GM23338 (cell line): ENCODE measurements at regions not wholly inside any gene's neighbourhood (a gene's known extent, or its start where the extent isn't known, plus 50 kb on each side); places are given as distances from the start of the nearest gene placed in this dataset.

Source experiments
- ATAC-seq: fragments of 200-7000 bp; cut with Tn5 transposase; 3 replicates; pipeline ENCODE4 v1.9.1; 2020
- DNase-seq: peaks from one replicate; pipeline ENCODE4 v3.0.0-alpha.2; 2015; ENCODE audit warnings: low spot score
- H2AFZ ChIP-seq: fragments of 200-600 bp; sonication (generic); 2 replicates; pipeline ENCODE4 v1.8.0; 2016; ENCODE audit warnings: antibody characterized with exemption, mild to moderate bottlenecking, moderate library complexity
- H3F3A ChIP-seq: fragments of 200-600 bp; sonication (generic); replicated peaks from 2 replicates; pipeline ENCODE4 v1.8.0; 2017; ENCODE audit warnings: antibody characterized with exemption, mixed run types, low read depth
- H3K27ac ChIP-seq: fragments of 200-600 bp; sonication (generic); 2 replicates; pipeline ENCODE4 v1.6.1; 2016; ENCODE audit warnings: low read depth
- H3K27me3 ChIP-seq: fragments of 200-600 bp; sonication (generic); 2 replicates; pipeline ENCODE4 v1.8.0; 2016; ENCODE audit warnings: mild to moderate bottlenecking, mixed run types, moderate library complexity; ENCODE audit not compliant: insufficient read depth
- H3K36me3 ChIP-seq: fragments of 200-600 bp; sonication (generic); 2 replicates; pipeline ENCODE4 v1.8.0; 2016; ENCODE audit warnings: mild to moderate bottlenecking; ENCODE audit not compliant: insufficient read depth
- H3K4me1 ChIP-seq: fragments of 200-600 bp; sonication (generic); 2 replicates; pipeline ENCODE4 v1.8.0; 2016; ENCODE audit warnings: mild to moderate bottlenecking, moderate library complexity; ENCODE audit not compliant: insufficient read depth
- H3K4me2 ChIP-seq: fragments of 200-600 bp; sonication (generic); 2 replicates; pipeline ENCODE4 v1.7.1; 2017; ENCODE audit warnings: mixed run types
- H3K4me3 ChIP-seq: fragments of 200-600 bp; sonication (generic); 2 replicates; pipeline ENCODE4 v1.6.1; 2016; ENCODE audit warnings: mixed run types
- H3K79me2 ChIP-seq: fragments of 200-600 bp; sonication (generic); replicated peaks from 2 replicates; pipeline ENCODE4 v1.8.0; 2017; ENCODE audit warnings: mild to moderate bottlenecking; ENCODE audit not compliant: insufficient read depth
- H3K9me2 ChIP-seq: fragments of 200-600 bp; sonication (generic); 2 replicates; pipeline ENCODE4 v1.8.0; 2017; ENCODE audit not compliant: insufficient read depth
- H4K20me1 ChIP-seq: fragments of 200-600 bp; sonication (generic); replicated peaks from 2 replicates; pipeline ENCODE4 v1.8.0; 2017; ENCODE audit warnings: mild to moderate bottlenecking; ENCODE audit not compliant: insufficient read depth
- H3K27ac Mint-ChIP-seq: 2 replicates; pipeline ENCODE4 v1.8.0; 2020; ENCODE audit warnings: inconsistent platforms, mild to moderate bottlenecking, moderate library complexity, mixed read lengths
- H3K27me3 Mint-ChIP-seq: 3 replicates; pipeline ENCODE4 v1.8.0; 2022; ENCODE audit warnings: low read depth, mild to moderate bottlenecking, moderate library complexity, mixed read lengths, inconsistent platforms; ENCODE audit not compliant: insufficient read depth, poor library complexity
- H3K36me3 Mint-ChIP-seq: 3 replicates; pipeline ENCODE4 v1.8.0; 2021; ENCODE audit warnings: low read depth, mild to moderate bottlenecking, inconsistent platforms, moderate library complexity, mixed read lengths
- H3K4me1 Mint-ChIP-seq: 3 replicates; pipeline ENCODE4 v1.8.0; 2020; ENCODE audit warnings: mild to moderate bottlenecking, inconsistent platforms, mixed read lengths
- H3K4me3 Mint-ChIP-seq: 3 replicates; pipeline ENCODE4 v1.8.0; 2021; ENCODE audit warnings: moderate library complexity, mild to moderate bottlenecking, inconsistent platforms, mixed read lengths
- H3K9me3 Mint-ChIP-seq: 3 replicates; pipeline ENCODE4 v1.8.0; 2020; ENCODE audit warnings: moderate library complexity, mild to moderate bottlenecking, inconsistent platforms, mixed read lengths
- CREB1 ChIP-seq: fragments of 250-450 bp; sonication (Bioruptor Pico); IDR thresholded peaks from 2 replicates; pipeline ENCODE4 v1.5.0; 2020; ENCODE audit warnings: low read depth, mild to moderate bottlenecking, moderate library complexity
- CTCF ChIP-seq, 2 experiments: fragments of 200-600 bp in 1 of 2; sonication (generic) in 1 of 2; conservative IDR thresholded peaks; 2 replicates each; pipeline versions ENCODE4 v1.5.1 to v1.6.1; 2016 to 2017; ENCODE audit warnings: antibody characterized with exemption in 2 of 2, low read depth in 2 of 2, mild to moderate bottlenecking in 2 of 2, moderate library complexity in 1 of 2
- ETS1 ChIP-seq: IDR thresholded peaks from 2 replicates; pipeline ENCODE4 v1.6.1; 2016; ENCODE audit warnings: antibody characterized with exemption
- EZH2phosphoT487 ChIP-seq: fragments of 200-600 bp; sonication (generic); IDR thresholded peaks from one replicate; pipeline ENCODE4 v1.8.1; 2018; ENCODE audit warnings: antibody characterized with exemption; ENCODE audit not compliant: unreplicated experiment
- JUNB ChIP-seq: IDR thresholded peaks from one replicate; pipeline ENCODE4 v1.6.1; 2016; ENCODE audit warnings: antibody characterized with exemption; ENCODE audit not compliant: unreplicated experiment
- NANOG ChIP-seq: IDR thresholded peaks from 2 replicates; pipeline ENCODE4 v1.6.1; 2016; ENCODE audit warnings: antibody characterized with exemption, borderline replicate concordance
- POLR2AphosphoS5 ChIP-seq: IDR thresholded peaks from 2 replicates; pipeline ENCODE4 v1.6.1; 2016; ENCODE audit warnings: antibody characterized with exemption, low read depth
- REST ChIP-seq: IDR thresholded peaks from one replicate; pipeline ENCODE4 v1.6.1; 2018; ENCODE audit warnings: antibody characterized with exemption; ENCODE audit not compliant: unreplicated experiment
- STAT1 ChIP-seq: IDR thresholded peaks from one replicate; pipeline ENCODE4 v1.6.1; 2016; ENCODE audit warnings: antibody characterized with exemption; ENCODE audit not compliant: unreplicated experiment

GRCh38 chr12:45536284-45536683 lies 193.2 kb upstream of the ARID2 start:
- H3K36me3 ChIP-seq: no peaks in the 10 kb centered on the region
- H3K36me3 Mint-ChIP-seq: no peaks in the 10 kb centered on the region
- H3K27me3 Mint-ChIP-seq: no peaks in the 10 kb centered on the region
- no peaks in the 10 kb centered on the region for H3K9me2 ChIP-seq
- no peak overlapping the region for H3K27ac ChIP-seq
- no peak overlapping the region for H3K4me3 ChIP-seq
- no peak overlapping the region for H3K4me2 ChIP-seq
- no peaks in the 10 kb centered on the region; the same call in 1 of the 3 replicates for H3K4me1 Mint-ChIP-seq
- H2AFZ ChIP-seq: no peak overlapping the region
- no peaks in the 10 kb centered on the region for H3F3A ChIP-seq
- TF ChIP-seq STAT1: no peak
- no peak for TF ChIP-seq POLR2AphosphoS5
- TF ChIP-seq REST: no peak
- no peak for TF ChIP-seq CTCF (conservative IDR thresholded peaks at IDR 0.05; ENCODE audit: low read depth in 2 of 2)
- no peak for TF ChIP-seq ETS1
- no peak for TF ChIP-seq JUNB
- TF ChIP-seq CREB1: no peak
- DNase-seq (no peak), ATAC-seq (no peak)
- H4K20me1 ChIP-seq: no peaks in the 10 kb centered on the region
- no peaks in the 10 kb centered on the region for H3K79me2 ChIP-seq
- H3K27ac Mint-ChIP-seq: no peak overlapping the region
- 0 out of 2 replicates have a peak, but pooled peaks cover 6% of the 10 kb centered on the region for H3K4me1 ChIP-seq
- H3K27me3 ChIP-seq: no peaks in the 10 kb centered on the region
- no peaks in the 10 kb centered on the region for H3K9me3 Mint-ChIP-seq
- H3K4me3 Mint-ChIP-seq: no peak overlapping the region

- no peak for DNase-seq
- TF ChIP-seq REST: no peak
- no peak for TF ChIP-seq ETS1
- no peak for TF ChIP-seq POLR2AphosphoS5
- TF ChIP-seq EZH2phosphoT487: no peak
- TF ChIP-seq NANOG: no peak
- TF ChIP-seq CTCF (conservative IDR thresholded peaks at IDR 0.05; ENCODE audit: low read depth in 2 of 2): no peak
- no peak for TF ChIP-seq STAT1
Observed at GRCh38 chr12:45540661-45541341, 188.7 kb upstream of the ARID2 start.

More at GRCh38 chr12:45540661-45541341, 188.7 kb upstream of the ARID2 start:
- Histone ChIP-seq H3K27ac (no peak overlapping the region), H2AFZ (no peak overlapping the region), H3K9me2 (no peaks in the 10 kb centered on the region), H3K4me3 (no peak overlapping the region), H3K36me3 (no peaks in the 10 kb centered on the region), H3F3A (no peaks in the 10 kb centered on the region), H3K27me3 (no peaks in the 10 kb centered on the region), H3K4me1 (no peaks in the 10 kb centered on the region), H4K20me1 (no peaks in the 10 kb centered on the region), H3K4me2 (no peak overlapping the region), H3K79me2 (no peaks in the 10 kb centered on the region)
- no peak overlapping the region for H3K4me3 Mint-ChIP-seq
- no peaks in the 10 kb centered on the region; the same call in 2 of the 3 replicates for H3K4me1 Mint-ChIP-seq
- H3K36me3 Mint-ChIP-seq: no peaks in the 10 kb centered on the region
- H3K27me3 Mint-ChIP-seq: no peaks in the 10 kb centered on the region
- H3K27ac Mint-ChIP-seq: no peak overlapping the region
- no peaks in the 10 kb centered on the region for H3K9me3 Mint-ChIP-seq
- no peak for ATAC-seq
